B cell (primary cell): ENCODE measurements at regions not wholly inside any gene's neighbourhood (a gene's known extent, or its start where the extent isn't known, plus 50 kb on each side); places are given as distances from the start of the nearest gene placed in this dataset.
"Not testable (repeated sequence)": the region's sequence is repeated elsewhere in the genome, so short reads cannot be mapped to it uniquely, and the experiment has no call there.

Source experiments
- ATAC-seq: fragments of 200-7000 bp; cut with Tn5 transposase; one replicate; pipeline ENCODE4 v1.10.0; 2021; ENCODE audit warnings: low read depth, mild to moderate bottlenecking, moderate number of reproducible peaks, moderate library complexity
- CTCF ChIA-PET: fragments of 350-600 bp; sonication (Branson Sonifier 250); formaldehyde crosslinking; loops from one replicate; lab custom pipeline; 2021; ENCODE audit warnings: antibody characterized with exemption, inconsistent platforms; lab: Charles Lee
- POLR2A ChIA-PET: fragments of 350-600 bp; sonication (Branson Sonifier 250); formaldehyde crosslinking; loops from one replicate; lab custom pipeline; 2021; ENCODE audit warnings: antibody characterized with exemption; lab: Charles Lee
- DNase-seq: peaks from one replicate; pipeline ENCODE4 v3.0.0; 2013
- H2AFZ ChIP-seq: 2 replicates; pipeline ENCODE4 v1.6.1; 2012; ENCODE audit warnings: mild to moderate bottlenecking, low read depth, low read length; ENCODE audit not compliant: insufficient read depth, poor library complexity, severe bottlenecking
- H3K27ac ChIP-seq, 2 donors: 1 replicate in 1 of 2; 2 replicates in 1 of 2; pipeline ENCODE4 v1.5.1; 2012 to 2013; ENCODE audit warnings: low read length in 2 of 2, mild to moderate bottlenecking in 2 of 2, moderate library complexity in 1 of 2
- H3K27me3 ChIP-seq, 4 experiments: fragments of 200-600 bp in 1 of 4; sonication (generic) in 1 of 4; replicated peaks in 1 of 4; 1 replicate in 2 of 4; 2 replicates in 2 of 4; pipeline versions ENCODE4 v1.6.1 to v1.7.0; 2013 to 2016; ENCODE audit warnings: low read length in 3 of 4, mild to moderate bottlenecking in 2 of 4, mixed read lengths in 1 of 4, moderate library complexity in 1 of 4; ENCODE audit not compliant: insufficient read depth in 4 of 4, control insufficient read depth in 3 of 4; ENCODE audit errors: control extremely low read depth in 1 of 4
- H3K36me3 ChIP-seq, 2 experiments: replicated peaks in 1 of 2; 1 replicate in 1 of 2; 2 replicates in 1 of 2; pipeline versions ENCODE4 v1.6.1 to v1.7.1; 2013; ENCODE audit warnings: low read length in 1 of 2; ENCODE audit not compliant: insufficient read depth in 2 of 2, control insufficient read depth in 1 of 2; ENCODE audit errors: control extremely low read depth in 1 of 2, extremely low read depth in 1 of 2
- H3K4me1 ChIP-seq, 2 donors: fragments of 200-600 bp in 1 of 2; sonication (generic) in 1 of 2; 1 replicate in 1 of 2; 2 replicates in 1 of 2; pipeline versions ENCODE4 v1.5.1 to v1.6.1; 2013 to 2017; ENCODE audit warnings: low read length in 2 of 2; ENCODE audit not compliant: control insufficient read depth in 2 of 2, insufficient read depth in 2 of 2
- H3K4me2 ChIP-seq: replicated peaks from 2 replicates; pipeline ENCODE3; 2012; ENCODE audit warnings: mild to moderate bottlenecking, low read depth, low read length; ENCODE audit not compliant: poor library complexity, severe bottlenecking
- H3K4me3 ChIP-seq, 5 experiments: fragments of 200-600 bp in 1 of 5; sonication (generic) in 1 of 5; 1 replicate in 3 of 5; 2 replicates in 2 of 5; pipeline versions ENCODE4 v1.5.1 to v1.7.0; 2011 to 2016; ENCODE audit warnings: low read length in 4 of 5, mild to moderate bottlenecking in 4 of 5, low read depth in 2 of 5, control low read depth in 1 of 5, moderate library complexity in 1 of 5; ENCODE audit not compliant: insufficient read depth in 1 of 5; ENCODE audit errors: control extremely low read depth in 1 of 5, extremely low read depth in 1 of 5
- H3K79me2 ChIP-seq: fragments of 200-600 bp; sonication (generic); one replicate; pipeline ENCODE4 v1.6.0; 2016; ENCODE audit warnings: low read length; ENCODE audit not compliant: control insufficient read depth, insufficient read depth
- H3K9ac ChIP-seq: fragments of 200-600 bp; sonication (generic); 2 replicates; pipeline ENCODE4 v1.6.1; 2017; ENCODE audit warnings: mild to moderate bottlenecking, low read length, moderate library complexity
- H3K9me3 ChIP-seq, 3 donors: one replicate each; pipeline versions ENCODE4 v1.6.1 to v1.7.1; 2013; ENCODE audit warnings: low read length in 2 of 3; ENCODE audit not compliant: control insufficient read depth in 2 of 3, insufficient read depth in 1 of 3; ENCODE audit errors: control extremely low read depth in 1 of 3
- H4K20me1 ChIP-seq: 2 replicates; pipeline ENCODE4 v1.6.0; 2012; ENCODE audit warnings: mild to moderate bottlenecking, low read length; ENCODE audit not compliant: insufficient read depth, control insufficient read depth, poor library complexity, severe bottlenecking
- H3K27ac Mint-ChIP-seq: one replicate; pipeline ENCODE4 v1.8.0; 2021; ENCODE audit warnings: mixed read lengths
- H3K27me3 Mint-ChIP-seq: one replicate; pipeline ENCODE4 v1.8.0; 2021; ENCODE audit warnings: mixed read lengths
- H3K4me1 Mint-ChIP-seq: one replicate; pipeline ENCODE4 v1.8.0; 2021; ENCODE audit warnings: mixed read lengths
- H3K4me3 Mint-ChIP-seq: one replicate; pipeline ENCODE4 v1.8.0; 2021; ENCODE audit warnings: mixed read lengths
- H3K9me3 Mint-ChIP-seq: one replicate; pipeline ENCODE4 v1.8.0; 2022; ENCODE audit warnings: mixed read lengths; ENCODE audit not compliant: insufficient read depth
- WGBS: methylation state at CpG from one replicate; pipeline ENCODE4 v1.1.5; 2013; ENCODE audit warnings: missing lambda C conversion rate; ENCODE audit not compliant: insufficient coverage; 5-methylcytosine and 5-hydroxymethylcytosine counted together
- intact Hi-C: fragments of 100-400 bp; cut with micrococcal nuclease; formaldehyde crosslinking; loops from one replicate; pipeline ENCODE4 v1.10.0; 2022

GRCh38 chr10:38448614-38449355 is 354.6 kb downstream of the ZNF37A start:
- H3K9me3 ChIP-seq, H3K27me3 Mint-ChIP-seq, POLR2A ChIA-PET, CTCF ChIA-PET, DNase-seq, intact Hi-C loops, H3K4me1 Mint-ChIP-seq, H3K4me3 Mint-ChIP-seq, H3K27me3 ChIP-seq, H3K27ac ChIP-seq, H2AFZ ChIP-seq, H3K79me2 ChIP-seq, H3K9ac ChIP-seq, H3K9me3 Mint-ChIP-seq, ATAC-seq, H3K27ac Mint-ChIP-seq, H3K4me2 ChIP-seq, H3K4me3 ChIP-seq, H3K36me3 ChIP-seq, H4K20me1 ChIP-seq, H3K4me1 ChIP-seq: not testable (repeated sequence)
- WGBS, result 97% methylated on average over 22 of the region's 22 CpGs

- intact Hi-C loops, DNase-seq, H3K4me3 ChIP-seq, H3K4me1 Mint-ChIP-seq, CTCF ChIA-PET, H3K4me2 ChIP-seq, H3K4me3 Mint-ChIP-seq, H3K27ac Mint-ChIP-seq, H3K9me3 ChIP-seq, H3K27me3 ChIP-seq, H4K20me1 ChIP-seq, POLR2A ChIA-PET, H3K79me2 ChIP-seq, H3K27me3 Mint-ChIP-seq, H3K9me3 Mint-ChIP-seq, H2AFZ ChIP-seq, H3K27ac ChIP-seq, H3K36me3 ChIP-seq, H3K4me1 ChIP-seq, H3K9ac ChIP-seq, ATAC-seq: not testable (repeated sequence)
- 95% methylated on average over 18 of the region's 21 CpGs for WGBS
Observed at GRCh38 chr10:38449618-38450017, 355.5 kb downstream of the ZNF37A start.

- H3K27me3 ChIP-seq, POLR2A ChIA-PET, H3K9me3 ChIP-seq, H3K4me1 Mint-ChIP-seq, H3K27ac Mint-ChIP-seq, H4K20me1 ChIP-seq, H2AFZ ChIP-seq, H3K27me3 Mint-ChIP-seq, H3K4me3 Mint-ChIP-seq, CTCF ChIA-PET, H3K79me2 ChIP-seq, intact Hi-C loops, H3K4me2 ChIP-seq, ATAC-seq, H3K27ac ChIP-seq, DNase-seq, H3K4me3 ChIP-seq, H3K9me3 Mint-ChIP-seq, H3K4me1 ChIP-seq, H3K9ac ChIP-seq, H3K36me3 ChIP-seq: not testable (repeated sequence)
- 96% methylated on average over 32 of the region's 32 CpGs for WGBS
Observed at GRCh38 chr10:38450372-38451057, 356.4 kb downstream of the ZNF37A start.
